Activated T-cell treated with anti-CD3 and anti-CD28 coated beads, Interleukin-2, amount 50 U/mL, for 4 hours (primary cell): ENCODE measurements at regions not wholly inside any gene's neighbourhood (a gene's known extent, or its start where the extent isn't known, plus 50 kb on each side); places are given as distances from the start of the nearest gene placed in this dataset.

Source experiments
- ATAC-seq, 2 donors: fragments of 200-7000 bp; cut with Tn5 transposase; one replicate each; pipeline ENCODE4 v1.10.0; 2021
- DNase-seq: peaks from one replicate; pipeline ENCODE4 v3.0.0-alpha.2; 2020
- H3K27me3 Mint-ChIP-seq: one replicate; pipeline ENCODE4 v1.8.0; 2021; ENCODE audit warnings: low read depth, mixed read lengths
- H3K36me3 Mint-ChIP-seq: one replicate; pipeline ENCODE4 v1.8.0; 2022; ENCODE audit warnings: mixed read lengths; ENCODE audit not compliant: insufficient read depth
- H3K4me1 Mint-ChIP-seq: one replicate; pipeline ENCODE4 v1.8.0; 2021; ENCODE audit warnings: low read depth, mixed read lengths
- H3K4me3 Mint-ChIP-seq: one replicate; pipeline ENCODE4 v1.8.0; 2021; ENCODE audit warnings: mild to moderate bottlenecking, moderate library complexity, mixed read lengths
- H3K9me3 Mint-ChIP-seq: one replicate; pipeline ENCODE4 v1.8.0; 2021; ENCODE audit warnings: mixed read lengths

DNA sequence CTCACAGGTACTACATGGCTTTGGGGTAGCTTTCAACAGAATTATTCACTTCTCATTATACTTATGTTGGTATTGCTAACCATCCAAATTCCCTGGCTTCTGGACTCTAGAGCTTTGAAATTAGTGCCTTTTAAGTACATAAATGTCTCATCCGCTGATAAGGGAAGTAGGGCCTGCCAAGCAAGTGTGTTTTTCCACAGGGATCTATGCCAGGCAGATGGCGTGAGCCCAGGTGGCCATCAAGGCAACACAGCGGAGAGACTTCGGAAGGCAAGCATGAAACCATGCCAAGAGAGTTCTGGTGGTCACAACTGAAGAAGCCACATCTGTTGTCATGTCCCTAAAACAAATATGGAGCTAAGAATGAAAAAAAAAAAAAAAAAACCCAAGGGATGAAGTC lies 503.1 kb upstream of the LCORL start:
- no peaks in the 10 kb centered on the region for H3K36me3 Mint-ChIP-seq
- no peaks in the 10 kb centered on the region for H3K9me3 Mint-ChIP-seq
- no peaks in the 10 kb centered on the region for H3K27me3 Mint-ChIP-seq
- no peak overlapping the region for H3K4me3 Mint-ChIP-seq
- DNase-seq (no peak), ATAC-seq (no peak)
- no peaks in the 10 kb centered on the region for H3K4me1 Mint-ChIP-seq

DNA sequence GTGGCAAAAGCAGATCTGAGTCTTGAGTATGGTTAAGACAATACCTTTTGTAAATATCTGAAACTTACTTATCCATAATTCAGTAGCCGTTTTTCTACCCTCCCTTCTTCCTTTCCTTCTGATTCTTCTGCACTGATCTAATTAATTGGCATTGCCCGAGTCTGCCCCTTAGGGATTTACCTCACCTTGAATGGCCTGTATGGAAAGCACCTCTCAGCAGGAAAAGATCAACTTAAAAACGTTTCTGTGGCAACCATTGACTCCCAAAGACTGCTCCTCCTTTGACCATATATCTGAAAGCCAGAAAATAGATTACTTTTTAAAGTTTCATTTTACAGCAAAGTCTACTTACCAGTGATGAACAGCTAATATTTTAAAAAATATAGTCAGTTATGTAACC lies 496.5 kb upstream of the LCORL start:
- H3K4me3 Mint-ChIP-seq = no peak overlapping the region
- H3K9me3 Mint-ChIP-seq = no peaks in the 10 kb centered on the region
- H3K4me1 Mint-ChIP-seq = no peaks in the 10 kb centered on the region
- no peaks in the 10 kb centered on the region for H3K27me3 Mint-ChIP-seq
- no peaks in the 10 kb centered on the region for H3K36me3 Mint-ChIP-seq
- ATAC-seq (no peak), DNase-seq (no peak)

DNA sequence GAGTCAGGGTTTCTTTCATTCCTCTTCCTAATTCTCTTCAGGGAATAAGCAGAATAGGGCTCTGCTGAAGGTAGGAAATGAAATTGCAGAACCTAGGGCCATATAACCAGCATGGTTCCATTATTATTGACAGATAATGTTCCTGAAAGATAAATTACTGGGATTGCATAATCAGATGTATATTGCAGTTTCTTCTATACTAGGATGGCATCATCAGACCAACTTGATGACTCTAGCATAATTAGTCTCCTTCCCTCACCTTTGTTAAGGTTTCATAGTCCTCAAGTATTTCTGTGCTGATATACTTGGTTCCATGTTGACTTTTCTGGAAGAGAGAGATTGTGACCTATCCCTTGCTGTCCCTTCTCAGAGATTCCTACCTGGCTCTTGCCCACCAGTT lies 492.3 kb upstream of the LCORL start:
- no peaks in the 10 kb centered on the region for H3K36me3 Mint-ChIP-seq
- no peak for ATAC-seq
- no peaks in the 10 kb centered on the region for H3K27me3 Mint-ChIP-seq
- H3K4me3 Mint-ChIP-seq = no peak overlapping the region
- no peaks in the 10 kb centered on the region for H3K4me1 Mint-ChIP-seq
- no peaks in the 10 kb centered on the region for H3K9me3 Mint-ChIP-seq
- DNase-seq = no peak

DNA sequence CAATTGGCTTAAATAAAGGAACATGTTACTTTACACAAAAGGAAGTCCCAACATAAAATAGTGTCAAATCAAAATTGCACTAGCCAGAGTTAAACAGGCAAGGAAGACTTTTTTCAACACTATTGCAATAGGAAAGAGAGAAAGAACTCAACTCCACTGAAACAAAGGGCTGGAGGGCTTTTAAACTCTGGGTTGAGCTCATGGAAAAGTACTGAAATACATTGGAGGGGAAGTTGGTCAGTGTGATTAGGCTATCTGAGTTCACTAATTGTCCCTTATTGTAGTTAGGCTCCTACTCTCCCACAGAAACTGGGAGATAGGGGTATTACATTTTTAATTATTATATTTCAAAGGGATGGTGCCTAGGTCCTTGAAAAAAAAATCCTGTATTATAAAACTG lies 491.2 kb upstream of the LCORL start:
- DNase-seq (no peak), ATAC-seq (no peak)
- Mint-ChIP-seq H3K9me3 (no peaks in the 10 kb centered on the region), H3K36me3 (no peaks in the 10 kb centered on the region), H3K4me1 (no peaks in the 10 kb centered on the region), H3K27me3 (no peaks in the 10 kb centered on the region), H3K4me3 (no peak overlapping the region)

DNA sequence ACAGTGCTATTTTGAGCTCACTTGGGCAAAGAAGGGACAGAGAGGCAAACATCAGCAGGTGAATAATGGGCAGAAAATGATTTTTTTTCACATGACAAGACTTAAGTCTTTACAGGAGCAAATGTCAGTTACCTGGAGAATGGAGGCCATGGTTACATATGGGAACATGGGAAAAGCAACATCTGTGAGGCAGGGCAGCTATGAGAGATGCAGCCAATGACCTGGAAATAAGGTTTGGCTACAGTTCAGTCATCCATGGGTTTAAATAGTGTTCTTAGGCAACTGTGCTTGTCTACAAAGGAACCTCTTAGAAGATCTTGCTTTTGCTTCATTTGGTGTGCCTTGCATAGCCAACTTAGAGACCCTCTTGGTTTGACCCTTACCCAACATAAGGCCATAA lies 490.2 kb upstream of the LCORL start:
- DNase-seq = no peak
- Mint-ChIP-seq H3K27me3 (no peaks in the 10 kb centered on the region), H3K4me3 (no peak overlapping the region), H3K9me3 (no peaks in the 10 kb centered on the region), H3K4me1 (no peaks in the 10 kb centered on the region), H3K36me3 (no peaks in the 10 kb centered on the region)
- ATAC-seq = no peak

DNA sequence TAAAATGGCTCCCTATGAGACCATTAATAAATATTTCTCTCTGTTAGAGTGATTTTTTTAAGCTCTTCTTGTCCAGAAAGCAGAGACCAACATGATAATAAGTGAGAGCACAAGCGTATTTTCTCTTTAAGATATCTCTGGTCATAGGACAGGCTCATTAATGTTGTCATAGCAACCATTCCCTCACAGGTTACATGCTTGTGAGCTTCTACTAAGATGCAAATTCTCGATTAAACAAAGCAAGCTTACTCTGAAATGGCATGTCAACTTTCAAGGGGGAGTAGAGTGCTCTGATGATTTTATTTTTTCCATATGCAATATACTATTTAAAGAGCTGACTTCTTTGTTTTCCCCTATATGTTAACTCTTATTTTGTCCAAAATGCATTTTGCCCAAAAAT lies 487.2 kb upstream of the LCORL start:
- Mint-ChIP-seq H3K27me3 (no peaks in the 10 kb centered on the region), H3K4me3 (no peak overlapping the region), H3K4me1 (no peaks in the 10 kb centered on the region), H3K36me3 (no peaks in the 10 kb centered on the region), H3K9me3 (no peaks in the 10 kb centered on the region)
- ATAC-seq (no peak), DNase-seq (no peak)

DNA sequence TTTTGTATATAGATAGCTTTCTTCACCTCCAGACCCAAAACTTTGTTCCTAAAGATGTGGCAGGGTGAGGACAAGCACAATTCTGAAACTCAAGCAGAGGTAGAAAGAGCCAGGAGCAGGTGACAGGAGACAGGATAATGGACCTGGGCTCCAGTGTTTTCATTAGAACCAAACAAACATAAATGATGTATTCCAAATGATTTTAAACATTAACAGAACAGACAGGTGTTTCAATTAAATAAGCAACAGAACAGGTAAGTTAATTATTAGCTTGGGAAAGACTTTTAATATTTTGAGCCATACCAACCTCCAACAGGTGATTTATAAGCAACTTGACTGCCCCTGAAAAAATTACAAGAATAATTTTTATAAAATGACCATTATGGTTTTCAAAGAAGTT lies 459.4 kb upstream of the LCORL start:
- DNase-seq (no peak), ATAC-seq (no peak)
- Mint-ChIP-seq H3K36me3 (no peaks in the 10 kb centered on the region), H3K27me3 (no peaks in the 10 kb centered on the region), H3K4me3 (no peak overlapping the region), H3K9me3 (peaks cover 18% of the 10 kb centered on the region), H3K4me1 (no peaks in the 10 kb centered on the region)

DNA sequence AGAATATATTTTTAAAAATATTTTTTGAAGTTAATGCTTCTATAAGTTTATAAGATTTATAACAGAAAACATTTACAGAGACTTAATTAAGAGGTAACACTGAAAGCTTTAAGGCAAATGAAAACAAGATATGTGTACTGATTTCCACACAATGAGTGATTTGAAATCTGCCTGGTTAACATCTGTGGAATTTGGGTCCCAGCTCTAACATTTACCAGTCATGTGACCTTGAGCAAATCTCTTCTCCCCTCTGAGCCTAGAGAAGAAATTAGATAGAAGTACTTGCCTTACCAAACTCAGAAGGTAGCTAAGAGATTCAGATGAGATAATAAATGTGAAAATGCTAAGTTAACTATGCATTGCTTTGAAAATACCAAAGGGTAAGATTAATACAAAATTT lies 458.8 kb upstream of the LCORL start:
- Mint-ChIP-seq H3K4me1 (no peaks in the 10 kb centered on the region), H3K4me3 (no peak overlapping the region), H3K27me3 (no peaks in the 10 kb centered on the region), H3K9me3 (peaks cover 16% of the 10 kb centered on the region), H3K36me3 (no peaks in the 10 kb centered on the region)
- no peak for ATAC-seq
- DNase-seq = no peak

DNA sequence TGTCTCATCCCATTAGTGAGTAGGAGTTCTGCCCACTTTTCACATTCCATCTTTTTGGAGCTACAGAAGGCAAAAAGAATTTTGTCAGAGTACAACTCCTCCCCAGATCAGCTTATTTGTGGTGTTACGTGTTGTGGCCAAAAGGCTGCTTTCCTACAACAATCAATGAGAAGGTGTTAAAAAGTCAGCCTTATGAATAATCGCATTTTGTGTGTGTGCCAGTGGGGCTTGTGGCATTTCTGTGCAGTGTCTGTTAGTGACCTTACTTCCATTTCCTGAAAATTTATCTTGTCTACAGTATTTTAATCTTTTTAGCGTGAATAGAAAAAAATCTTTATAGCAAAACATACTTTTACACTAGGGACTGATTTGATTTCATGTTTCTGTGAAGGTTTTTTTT lies 458.3 kb upstream of the LCORL start:
- DNase-seq (no peak), ATAC-seq (no peak)
- Mint-ChIP-seq H3K9me3 (peaks cover 12% of the 10 kb centered on the region), H3K36me3 (no peaks in the 10 kb centered on the region), H3K4me1 (no peaks in the 10 kb centered on the region), H3K27me3 (no peaks in the 10 kb centered on the region), H3K4me3 (no peak overlapping the region)

DNA sequence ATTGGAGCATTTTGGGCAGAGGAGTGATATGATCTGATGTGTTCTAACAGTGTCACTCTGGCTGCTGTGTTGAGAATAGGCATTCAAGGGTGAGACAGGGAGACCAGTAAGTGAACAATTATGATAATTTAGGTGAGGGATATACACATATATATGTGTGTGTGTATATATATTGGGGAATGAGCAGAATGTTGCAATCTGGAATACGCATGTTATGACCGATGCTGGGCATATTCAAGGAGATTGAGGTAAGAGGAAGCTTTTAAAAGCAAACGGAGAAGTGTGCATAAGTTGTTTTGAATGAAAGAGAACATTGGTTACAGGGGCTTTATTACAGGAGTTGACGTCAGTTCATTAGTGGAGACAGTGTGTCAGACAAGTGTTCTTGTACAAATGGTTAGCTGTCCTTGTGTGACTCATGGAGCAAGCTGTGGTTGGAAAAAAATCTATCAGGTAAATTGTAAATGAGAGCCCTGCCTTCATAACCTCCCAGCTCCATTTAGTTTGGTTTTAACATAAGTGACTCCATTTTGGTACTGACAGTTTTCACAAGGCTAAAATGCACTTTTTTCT lies 442.5 kb upstream of the LCORL start:
- H3K36me3 Mint-ChIP-seq = no peaks in the 10 kb centered on the region
- no peak for ATAC-seq
- no peaks in the 10 kb centered on the region for H3K4me1 Mint-ChIP-seq
- no peaks in the 10 kb centered on the region for H3K27me3 Mint-ChIP-seq
- H3K9me3 Mint-ChIP-seq = peaks cover 4% of the 10 kb centered on the region
- no peak for DNase-seq
- no peak overlapping the region for H3K4me3 Mint-ChIP-seq

DNA sequence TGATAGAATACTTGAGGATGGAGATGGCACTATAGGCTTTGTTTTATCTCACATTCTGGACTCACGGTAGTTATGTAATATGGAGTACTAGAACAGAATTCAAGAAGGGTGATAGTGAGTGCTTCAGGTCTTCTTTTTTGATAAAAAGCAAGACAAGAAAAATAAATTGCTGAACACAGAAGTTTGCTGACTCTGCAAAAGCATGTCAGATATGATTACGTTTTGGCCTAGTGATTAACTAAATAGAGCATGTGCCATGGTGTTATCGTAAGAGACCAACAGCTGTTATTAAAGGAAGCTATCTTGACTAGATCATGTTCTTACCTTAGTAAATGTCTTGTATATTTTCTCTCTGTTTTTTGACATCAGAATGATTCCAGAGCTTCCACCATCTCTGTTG lies 436.9 kb upstream of the LCORL start:
- no peaks in the 10 kb centered on the region for H3K4me1 Mint-ChIP-seq
- H3K36me3 Mint-ChIP-seq = no peaks in the 10 kb centered on the region
- no peaks in the 10 kb centered on the region for H3K27me3 Mint-ChIP-seq
- ATAC-seq = no peak
- H3K9me3 Mint-ChIP-seq = peaks cover under 1% of the 10 kb centered on the region
- H3K4me3 Mint-ChIP-seq = no peak overlapping the region
- DNase-seq = no peak

DNA sequence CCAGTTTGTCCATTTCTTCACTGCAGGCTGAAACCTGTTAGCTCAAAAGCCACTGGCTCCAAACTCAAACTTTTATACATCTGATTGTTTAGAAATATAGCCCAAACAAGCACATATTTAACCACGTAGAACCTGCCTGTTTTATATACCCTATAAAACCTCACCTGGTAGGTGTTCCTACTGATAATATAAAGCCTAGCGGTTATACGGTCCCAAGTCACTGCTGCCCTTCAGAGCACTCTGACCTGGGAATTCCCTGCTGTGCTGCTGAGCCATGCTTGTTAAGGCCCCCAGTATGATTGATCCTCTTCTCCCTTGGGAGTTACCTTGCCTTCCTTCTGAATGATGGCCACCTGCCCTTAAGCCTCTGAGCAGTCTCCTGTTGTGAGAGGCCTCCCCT lies 432.8 kb upstream of the LCORL start:
- ATAC-seq = no peak
- Mint-ChIP-seq H3K4me1 (no peaks in the 10 kb centered on the region), H3K36me3 (no peaks in the 10 kb centered on the region), H3K27me3 (no peaks in the 10 kb centered on the region), H3K9me3 (no peaks in the 10 kb centered on the region), H3K4me3 (no peak overlapping the region)
- DNase-seq = no peak

DNA sequence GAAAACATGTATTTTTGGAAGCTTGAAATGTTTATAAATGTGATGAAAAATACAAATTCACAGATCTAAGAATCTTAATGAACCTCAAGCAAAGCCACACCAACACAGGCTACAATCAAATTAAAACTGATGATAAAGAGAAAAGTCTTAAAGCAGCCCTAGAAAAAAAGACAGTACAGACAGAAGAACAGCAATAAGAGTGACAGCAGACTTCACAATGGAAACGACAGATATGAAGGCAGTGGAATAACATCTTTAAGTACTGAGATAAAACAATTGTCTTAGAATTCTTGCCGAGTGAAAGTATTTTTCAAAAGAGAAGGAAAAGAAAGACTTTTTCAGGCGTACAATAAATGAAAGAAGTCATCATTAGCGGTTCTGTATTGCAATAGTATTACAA lies 423.6 kb upstream of the LCORL start:
- Mint-ChIP-seq H3K4me3 (no peak overlapping the region), H3K27me3 (no peaks in the 10 kb centered on the region), H3K36me3 (no peaks in the 10 kb centered on the region), H3K4me1 (no peaks in the 10 kb centered on the region), H3K9me3 (peaks cover 11% of the 10 kb centered on the region)
- DNase-seq = no peak
- ATAC-seq = no peak

DNA sequence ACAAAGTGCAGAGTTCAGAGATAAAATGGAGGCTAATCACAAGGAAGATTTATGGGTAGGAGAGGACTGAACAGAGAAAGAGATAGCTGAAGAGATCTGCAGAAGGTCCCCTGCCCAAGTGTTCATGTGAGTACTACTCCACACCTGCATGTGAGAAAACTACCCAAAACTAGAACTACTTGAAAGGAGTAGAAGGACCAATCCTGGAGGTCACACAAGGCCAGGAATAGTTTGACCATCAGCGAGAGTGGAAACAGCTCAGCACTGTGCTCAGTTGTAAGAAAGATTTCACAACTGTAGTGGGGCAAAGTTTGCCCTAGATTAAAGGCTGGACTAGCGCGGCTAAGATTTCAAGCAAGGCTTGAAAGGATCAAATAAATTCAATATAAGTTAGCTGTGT lies 422.7 kb upstream of the LCORL start:
- DNase-seq (no peak), ATAC-seq (no peak)
- Mint-ChIP-seq H3K9me3 (peaks cover 11% of the 10 kb centered on the region), H3K36me3 (no peaks in the 10 kb centered on the region), H3K4me3 (no peak overlapping the region), H3K27me3 (no peaks in the 10 kb centered on the region), H3K4me1 (no peaks in the 10 kb centered on the region)

DNA sequence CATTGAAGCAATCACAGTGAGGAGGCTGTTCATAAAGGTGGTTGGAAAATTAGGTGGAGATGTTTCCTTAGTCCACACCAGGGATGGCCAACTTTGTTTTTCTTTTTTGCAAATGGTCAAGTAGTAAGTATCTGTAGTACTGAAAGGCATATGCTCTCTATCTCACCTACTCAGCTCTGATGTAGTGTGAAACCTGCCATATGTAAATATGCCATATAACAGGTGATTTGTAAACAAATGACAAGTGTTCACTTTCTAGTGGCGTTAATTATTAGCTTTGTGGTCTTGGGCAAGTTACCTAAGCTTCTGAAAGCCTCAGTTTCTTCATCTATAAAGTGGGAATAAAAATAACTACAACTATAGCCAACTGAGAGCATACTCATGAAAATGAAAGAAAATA lies 421.4 kb upstream of the LCORL start:
- no peak overlapping the region for H3K4me3 Mint-ChIP-seq
- H3K27me3 Mint-ChIP-seq = no peaks in the 10 kb centered on the region
- DNase-seq (no peak), ATAC-seq (no peak)
- peaks cover 11% of the 10 kb centered on the region for H3K9me3 Mint-ChIP-seq
- no peaks in the 10 kb centered on the region for H3K4me1 Mint-ChIP-seq
- H3K36me3 Mint-ChIP-seq = no peaks in the 10 kb centered on the region

DNA sequence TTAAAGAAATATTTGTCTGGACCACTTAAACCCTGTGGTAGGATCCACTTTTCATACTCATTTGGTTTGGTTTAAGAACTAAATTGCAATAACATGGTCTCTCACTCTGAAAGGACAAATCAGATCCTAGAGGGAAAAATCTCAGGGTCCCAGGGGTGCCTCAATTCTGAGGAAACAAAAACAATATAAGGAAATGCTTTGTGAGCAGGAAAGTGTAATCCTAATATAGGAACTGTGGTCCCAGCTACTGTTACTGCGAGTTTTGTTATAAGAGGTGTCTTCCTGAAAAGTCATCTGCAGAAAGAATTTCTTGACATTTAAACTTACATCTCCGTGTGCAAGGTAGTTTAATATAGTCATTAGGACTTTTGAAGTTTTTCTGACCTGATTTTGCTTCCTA lies 420.1 kb upstream of the LCORL start:
- DNase-seq (no peak), ATAC-seq (no peak)
- Mint-ChIP-seq H3K4me1 (no peaks in the 10 kb centered on the region), H3K9me3 (peaks cover 11% of the 10 kb centered on the region), H3K27me3 (no peaks in the 10 kb centered on the region), H3K4me3 (no peak overlapping the region), H3K36me3 (no peaks in the 10 kb centered on the region)
